Naive thymus-derived CD4-positive, alpha-beta T cell (primary cell): ENCODE measurements at regions not wholly inside any gene's neighbourhood (a gene's known extent, or its start where the extent isn't known, plus 50 kb on each side); places are given as distances from the start of the nearest gene placed in this dataset.

ENCODE experiments used
- ATAC-seq: fragments of 150-1000 bp; cut with Tn5 transposase; 2 replicates; pipeline ENCODE4 v1.10.0; 2021; ENCODE audit warnings: mild to moderate bottlenecking, moderate library complexity
- CTCF ChIA-PET: fragments of 350-600 bp; sonication (Branson Sonifier 250); formaldehyde crosslinking; loops from one replicate; lab custom pipeline; 2021; ENCODE audit warnings: antibody characterized with exemption; lab: Charles Lee
- POLR2A ChIA-PET: fragments of 350-600 bp; sonication (Branson Sonifier 250); formaldehyde crosslinking; loops from one replicate; lab custom pipeline; 2021; ENCODE audit warnings: antibody characterized with exemption, inconsistent platforms; lab: Charles Lee
- DNase-seq, 9 donors: peaks; one replicate each; pipeline versions ENCODE4 v3.0.0 to v3.0.0-alpha.2; 2020 to 2022; ENCODE audit warnings: mixed read lengths in 1 of 9
- H3K27ac ChIP-seq: one replicate; pipeline ENCODE4 v1.7.0; 2013; ENCODE audit warnings: mild to moderate bottlenecking, low read depth, low read length, moderate library complexity
- H3K27me3 ChIP-seq, 2 donors: one replicate each; pipeline ENCODE4 v1.7.0; 2013; ENCODE audit warnings: low read length in 2 of 2, mild to moderate bottlenecking in 2 of 2, moderate library complexity in 2 of 2; ENCODE audit not compliant: control insufficient read depth in 2 of 2, insufficient read depth in 2 of 2
- H3K36me3 ChIP-seq, 3 experiments: 1 replicate in 2 of 3; 2 replicates in 1 of 3; pipeline ENCODE4 v1.7.0; 2013; ENCODE audit warnings: low read length in 3 of 3, mild to moderate bottlenecking in 3 of 3, moderate library complexity in 1 of 3; ENCODE audit not compliant: insufficient read depth in 3 of 3, control insufficient read depth in 2 of 3
- H3K4me1 ChIP-seq, 2 donors: one replicate each; pipeline ENCODE4 v1.7.0; 2013; ENCODE audit warnings: low read length in 2 of 2, mild to moderate bottlenecking in 2 of 2, moderate library complexity in 1 of 2; ENCODE audit not compliant: control insufficient read depth in 2 of 2, insufficient read depth in 2 of 2
- H3K4me3 ChIP-seq: 2 replicates; pipeline ENCODE4 v1.7.0; 2013; ENCODE audit warnings: mild to moderate bottlenecking, low read length
- H3K9me3 ChIP-seq, 3 experiments: 1 replicate in 2 of 3; 2 replicates in 1 of 3; pipeline ENCODE4 v1.7.0; 2013; ENCODE audit warnings: low read length in 3 of 3; ENCODE audit not compliant: control insufficient read depth in 2 of 3
- H3K27ac Mint-ChIP-seq, 9 donors: one replicate each; pipeline ENCODE4 v1.8.0; 2020 to 2022; ENCODE audit warnings: mixed read lengths in 9 of 9, mild to moderate bottlenecking in 8 of 9, moderate library complexity in 5 of 9, inconsistent platforms in 2 of 9
- H3K27me3 Mint-ChIP-seq, 5 donors: one replicate each; pipeline ENCODE4 v1.8.0; 2021 to 2022; ENCODE audit warnings: mixed read lengths in 5 of 5, mild to moderate bottlenecking in 1 of 5
- H3K36me3 Mint-ChIP-seq, 5 donors: one replicate each; pipeline ENCODE4 v1.8.0; 2020 to 2022; ENCODE audit warnings: mixed read lengths in 5 of 5, mild to moderate bottlenecking in 3 of 5, inconsistent platforms in 1 of 5
- H3K4me1 Mint-ChIP-seq, 7 donors: one replicate each; pipeline ENCODE4 v1.8.0; 2020 to 2022; ENCODE audit warnings: mixed read lengths in 7 of 7, mild to moderate bottlenecking in 3 of 7, inconsistent platforms in 1 of 7
- H3K4me3 Mint-ChIP-seq, 10 donors: one replicate each; pipeline ENCODE4 v1.8.0; 2020 to 2022; ENCODE audit warnings: mild to moderate bottlenecking in 10 of 10, mixed read lengths in 10 of 10, moderate library complexity in 6 of 10, inconsistent platforms in 2 of 10
- H3K9me3 Mint-ChIP-seq, 11 donors: one replicate each; pipeline ENCODE4 v1.8.0; 2020 to 2022; ENCODE audit warnings: mixed read lengths in 11 of 11, mild to moderate bottlenecking in 4 of 11, inconsistent platforms in 1 of 11, moderate library complexity in 1 of 11
- intact Hi-C, 2 donors: fragments of 100-400 bp; cut with micrococcal nuclease; formaldehyde crosslinking; loops; one replicate each; pipeline ENCODE4 v1.15.1; 2023

DNA sequence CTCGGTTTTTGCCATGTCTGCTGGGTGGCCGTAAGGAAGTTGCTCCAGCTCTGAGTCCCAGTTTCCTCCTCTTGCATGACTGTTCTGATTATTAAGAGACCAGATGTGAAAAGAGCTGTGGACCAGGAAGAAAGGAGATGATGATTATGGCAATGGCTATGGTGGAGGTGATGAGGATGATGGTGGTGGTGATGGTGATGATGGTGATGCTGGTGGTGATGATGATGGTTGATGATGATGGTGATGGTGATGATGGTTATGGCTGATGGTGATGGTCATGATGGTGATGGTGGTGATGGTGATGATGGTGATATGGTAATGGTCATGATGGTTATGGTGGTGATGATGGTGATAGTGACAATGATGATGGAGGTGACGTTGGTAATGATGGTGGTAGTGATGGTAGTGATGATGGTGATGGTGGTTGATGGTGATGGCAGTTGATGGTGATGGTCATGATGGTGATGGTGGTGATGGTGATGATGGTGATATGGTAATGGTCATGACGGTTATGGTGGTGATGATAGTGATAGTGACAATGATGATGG lies 107.8 kb upstream of the NKX1-1 start:
- CTCF ChIA-PET, result interaction anchor here (0.7 kb wide), 1 partner anchor 333 kb away, joined by 3 read pairs; no protein-coding TSS in a partner anchor
- H3K4me3 ChIP-seq, result no peak overlapping the region
- no peaks in the 10 kb centered on the region for H3K4me1 Mint-ChIP-seq
- H3K27ac ChIP-seq, result no peak overlapping the region
- POLR2A ChIA-PET, result no interaction called here
- H3K27me3 Mint-ChIP-seq, result peaks cover 0 to 14% (median 5%) of the 10 kb centered on the region in 5 donors
- ATAC-seq (no peak), DNase-seq (no peak)
- intact Hi-C loops, result loop anchor here in 1 of 2 donors (1.0 kb wide), 1 partner anchor 384 kb away; no protein-coding TSS in a partner anchor
- H3K36me3 Mint-ChIP-seq, result no peaks in the 10 kb centered on the region
- peaks cover 0 to 2% (median 0%) of the 10 kb centered on the region in 11 donors for H3K9me3 Mint-ChIP-seq
- H3K27ac Mint-ChIP-seq, result no peak overlapping the region
- H3K4me1 ChIP-seq, result no peaks in the 10 kb centered on the region
- H3K27me3 ChIP-seq, result peaks cover 0 to 3% of the 10 kb centered on the region in 2 donors
- H3K9me3 ChIP-seq, result no peaks in the 10 kb centered on the region
- H3K4me3 Mint-ChIP-seq, result no peak overlapping the region
- no peaks in the 10 kb centered on the region for H3K36me3 ChIP-seq

DNA sequence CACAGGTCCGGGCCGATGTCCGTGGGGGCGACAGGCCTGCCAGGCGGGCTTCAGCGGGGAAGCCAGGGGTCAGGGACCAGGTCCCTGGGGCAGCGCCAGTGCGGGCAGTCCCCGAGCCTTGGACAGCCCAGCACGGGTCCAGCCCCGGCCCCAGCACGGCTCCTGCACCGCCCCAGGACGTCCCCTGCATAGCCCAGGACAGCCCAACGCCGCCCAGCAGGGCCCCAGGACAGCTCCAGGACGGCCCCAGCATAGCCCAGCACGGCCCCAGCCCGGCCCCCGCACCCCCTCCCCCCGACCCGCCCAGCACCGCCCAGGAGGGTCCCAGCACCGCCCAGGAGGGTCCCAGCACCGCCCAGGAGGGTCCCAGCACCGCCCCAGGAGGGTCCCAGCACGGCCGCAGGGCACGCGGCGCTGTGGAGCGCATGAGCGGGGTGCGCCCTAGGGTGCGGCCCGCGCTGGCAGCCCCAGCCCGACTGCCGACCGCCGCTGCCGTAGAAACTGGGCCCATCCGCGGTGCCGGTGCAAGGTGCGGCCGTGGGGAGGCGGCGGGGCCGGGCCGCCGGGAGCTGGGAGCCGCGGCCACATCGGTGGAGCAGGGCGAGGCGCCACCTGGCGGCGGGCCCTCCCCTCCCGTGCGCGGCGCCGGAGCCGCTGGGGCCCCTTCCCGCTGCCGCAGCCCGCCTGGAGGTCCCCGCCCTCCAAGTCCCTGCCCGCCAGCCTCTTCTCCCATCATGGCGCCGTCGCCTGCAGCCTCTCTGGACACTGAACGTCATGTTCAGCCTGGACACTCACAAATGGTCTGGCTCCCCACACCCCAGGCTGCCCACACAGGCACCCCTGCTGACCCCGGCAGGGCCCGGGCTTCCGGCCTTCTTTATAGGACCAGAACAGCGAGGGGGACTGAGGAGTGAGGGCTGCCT lies 106.8 kb upstream of the NKX1-1 start:
- H3K4me1 Mint-ChIP-seq, result no peaks in the 10 kb centered on the region
- intact Hi-C loops, result loop anchor here in 1 of 2 donors (1.0 kb wide), 1 partner anchor 383 kb away; no protein-coding TSS in a partner anchor
- peak overlapping the region in 5 of 10 donors; percentile 41 to 63 (median 59) for H3K4me3 Mint-ChIP-seq

DNA sequence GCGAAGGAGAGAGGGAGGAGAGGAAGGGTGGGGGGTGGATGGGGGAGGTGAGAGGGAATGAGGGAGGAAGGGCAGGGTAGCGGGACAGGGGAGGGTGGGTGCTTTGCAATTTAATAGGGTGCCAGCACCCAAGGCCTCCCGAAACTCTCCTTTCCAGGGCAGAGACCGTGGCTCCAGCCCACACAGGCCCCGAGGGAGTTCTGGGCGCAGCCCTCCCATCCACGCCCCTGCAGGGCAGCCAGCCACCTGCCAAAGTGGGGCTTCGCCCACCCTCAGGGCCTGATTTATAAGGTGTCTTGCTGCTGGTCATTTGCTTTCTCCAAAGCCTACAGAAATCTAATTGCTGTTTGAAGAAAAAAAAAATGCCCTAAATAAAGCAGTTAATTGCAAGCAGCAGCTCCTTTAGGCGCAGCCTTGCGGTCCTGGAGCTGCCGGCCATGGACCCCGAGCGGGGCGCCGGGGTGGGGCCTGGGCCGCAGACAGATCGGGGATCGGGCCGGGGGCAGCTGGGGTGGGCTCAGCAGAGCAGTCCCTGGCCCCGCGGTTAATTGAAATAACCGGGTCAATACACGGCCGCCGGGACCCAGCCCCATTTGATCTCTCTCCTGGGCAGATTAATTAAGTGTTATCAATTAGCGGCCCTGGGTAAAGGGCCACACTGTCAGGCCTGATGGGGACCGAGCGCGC lies 106.0 kb upstream of the NKX1-1 start:
- Mint-ChIP-seq H3K36me3 (no peaks in the 10 kb centered on the region), H3K9me3 (peaks cover 0 to 2% (median 0%) of the 10 kb centered on the region in 11 donors), H3K4me1 (peaks cover 0 to 1% (median 0%) of the 10 kb centered on the region in 7 donors), H3K27me3 (peaks cover 0 to 17% (median 5%) of the 10 kb centered on the region in 5 donors), H3K27ac (peak overlapping the region in 1 of 9 donors; percentile 10), H3K4me3 (peak overlapping the region in 3 of 10 donors; percentile 50 to 76 (median 59))
- Histone ChIP-seq H3K27me3 (peaks cover 0 to 3% of the 10 kb centered on the region in 2 donors), H3K4me1 (no peaks in the 10 kb centered on the region), H3K9me3 (no peaks in the 10 kb centered on the region), H3K36me3 (no peaks in the 10 kb centered on the region), H3K27ac (no peak overlapping the region), H3K4me3 (no peak overlapping the region)
- DNase-seq, result no peak
- intact Hi-C loops, result no loop called here
- ChIA-PET CTCF (no interaction called here), POLR2A (no interaction called here)
- no peak for ATAC-seq

More for the DNA sequence above, 106.8 kb upstream of the NKX1-1 start:
- no peak overlapping the region for H3K4me3 ChIP-seq
- Mint-ChIP-seq H3K9me3 (peaks cover 0 to 2% (median 0%) of the 10 kb centered on the region in 11 donors), H3K36me3 (no peaks in the 10 kb centered on the region), H3K27ac (no peak overlapping the region), H3K27me3 (peaks cover 0 to 11% (median 5%) of the 10 kb centered on the region in 5 donors)
- POLR2A ChIA-PET, result no interaction called here
- H3K9me3 ChIP-seq, result no peaks in the 10 kb centered on the region
- no peaks in the 10 kb centered on the region for H3K4me1 ChIP-seq
- H3K27ac ChIP-seq, result no peak overlapping the region
- H3K27me3 ChIP-seq, result peaks cover 0 to 3% of the 10 kb centered on the region in 2 donors
- H3K36me3 ChIP-seq, result no peaks in the 10 kb centered on the region
- ATAC-seq, result peak; percentile 64
- peak in 8 of 9 donors; percentile 5 to 66 (median 50) for DNase-seq
- CTCF ChIA-PET, result interaction anchor here (0.6 kb wide), 1 partner anchor 676 kb away, joined by 4 read pairs; no protein-coding TSS in a partner anchor

DNA sequence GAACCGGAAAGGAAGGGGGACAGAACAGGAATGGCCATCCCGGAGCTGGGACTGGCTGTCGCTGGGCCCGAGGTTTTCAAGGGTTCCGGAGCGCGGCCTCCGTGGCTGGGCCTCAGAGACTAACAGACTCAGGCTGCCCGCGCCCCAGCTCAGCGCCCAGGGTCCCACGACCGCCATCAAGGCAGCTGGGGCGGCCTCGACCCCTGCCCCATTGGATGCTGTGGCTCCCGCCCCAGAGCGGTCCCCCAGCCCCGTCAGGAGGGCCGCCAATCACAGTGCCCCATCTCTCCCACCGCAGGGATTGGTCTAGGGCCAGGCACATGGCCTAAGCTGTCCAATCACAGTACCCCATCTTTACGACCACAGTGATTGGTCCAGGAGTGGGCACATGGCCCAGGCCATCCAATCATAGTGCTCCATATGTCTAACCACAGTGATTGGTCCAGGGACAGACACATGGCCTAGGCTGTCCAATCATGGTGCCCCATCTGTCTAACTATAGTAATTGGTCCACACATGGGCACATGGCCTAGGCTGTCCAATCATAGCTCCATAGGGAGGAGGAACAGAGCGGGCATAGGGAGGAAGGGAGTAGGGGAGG lies 105.3 kb upstream of the NKX1-1 start:
- POLR2A ChIA-PET, result no interaction called here

DNA sequence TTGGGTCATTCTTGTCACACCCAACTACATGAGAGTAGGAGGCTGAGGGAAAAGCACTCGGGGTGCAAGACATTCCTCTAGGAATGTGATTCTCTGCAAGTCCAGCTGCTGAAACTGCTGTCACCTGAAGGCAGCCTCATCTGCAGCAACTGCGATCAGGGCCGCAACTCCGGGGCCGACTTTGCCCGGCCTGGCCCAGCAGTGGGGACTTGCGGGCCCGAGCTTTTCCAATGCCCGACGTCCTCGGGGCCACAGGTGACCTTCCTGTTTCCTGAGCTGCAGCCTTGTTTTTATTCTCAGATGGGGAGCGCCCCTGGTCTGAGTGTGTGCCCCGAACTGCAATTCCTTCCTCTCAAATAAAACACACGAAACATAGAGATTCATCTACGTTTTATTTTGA lies 104.7 kb upstream of the NKX1-1 start:
- peak overlapping the region in 2 of 9 donors; percentile 10 to 73 for H3K27ac Mint-ChIP-seq
- CTCF ChIA-PET, result no interaction called here
- POLR2A ChIA-PET, result no interaction called here
- no peaks in the 10 kb centered on the region for H3K9me3 ChIP-seq
- H3K36me3 ChIP-seq, result no peaks in the 10 kb centered on the region
- no peaks in the 10 kb centered on the region for H3K36me3 Mint-ChIP-seq
- ATAC-seq, result no peak
- no peak for DNase-seq
- no peak overlapping the region for H3K27ac ChIP-seq
- H3K4me1 ChIP-seq, result no peaks in the 10 kb centered on the region
- peak overlapping the region in 2 of 10 donors; percentile 59 to 76 for H3K4me3 Mint-ChIP-seq
- intact Hi-C loops, result no loop called here
- peaks cover 0 to 17% (median 0%) of the 10 kb centered on the region in 5 donors for H3K27me3 Mint-ChIP-seq
- no peaks in the 10 kb centered on the region for H3K9me3 Mint-ChIP-seq
- H3K4me3 ChIP-seq, result no peak overlapping the region
- H3K27me3 ChIP-seq, result peaks cover 0 to 3% of the 10 kb centered on the region in 2 donors
- H3K4me1 Mint-ChIP-seq, result peaks cover 0 to 1% (median 0%) of the 10 kb centered on the region in 7 donors

More for the DNA sequence above, 105.3 kb upstream of the NKX1-1 start:
- Histone ChIP-seq H3K27me3 (peaks cover 0 to 3% of the 10 kb centered on the region in 2 donors), H3K9me3 (no peaks in the 10 kb centered on the region), H3K27ac (no peak overlapping the region), H3K4me3 (no peak overlapping the region), H3K4me1 (no peaks in the 10 kb centered on the region), H3K36me3 (no peaks in the 10 kb centered on the region)
- ATAC-seq (peak; percentile 85), DNase-seq (peak in 5 of 9 donors; percentile 58 to 76 (median 70))
- intact Hi-C loops, result no loop called here
- no peaks in the 10 kb centered on the region for H3K36me3 Mint-ChIP-seq
- CTCF ChIA-PET, result no interaction called here
- peak overlapping the region in 5 of 10 donors; percentile 22 to 76 (median 50) for H3K4me3 Mint-ChIP-seq
- peaks cover 0 to 2% (median 0%) of the 10 kb centered on the region in 11 donors for H3K9me3 Mint-ChIP-seq
- peaks cover 0 to 19% (median 2%) of the 10 kb centered on the region in 5 donors for H3K27me3 Mint-ChIP-seq
- H3K4me1 Mint-ChIP-seq, result peaks cover 0 to 1% (median 0%) of the 10 kb centered on the region in 7 donors
- H3K27ac Mint-ChIP-seq, result peak overlapping the region in 3 of 9 donors; percentile 10 to 73 (median 46)

DNA sequence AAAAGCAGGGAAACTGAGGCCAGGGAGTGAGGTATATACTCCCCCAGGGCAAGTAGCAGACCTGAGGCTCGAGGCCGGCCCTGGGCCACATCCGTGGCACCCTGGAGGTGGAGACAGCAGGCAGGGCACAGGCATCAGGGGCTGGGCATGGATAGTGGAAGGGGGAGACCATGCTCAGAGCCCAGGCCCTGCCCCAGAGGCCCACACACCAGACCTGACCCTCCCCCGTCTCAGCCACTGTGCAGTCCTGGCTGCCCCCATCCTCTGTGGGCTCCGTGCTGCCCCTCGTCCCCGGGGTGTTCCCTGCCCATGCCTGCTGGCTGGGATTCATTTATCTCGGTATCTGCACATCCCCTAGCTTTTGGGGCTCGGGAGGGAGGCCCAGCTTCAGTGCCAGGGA lies 103.1 kb upstream of the NKX1-1 start:
- no peak for DNase-seq
- intact Hi-C loops, result no loop called here
- no peak for ATAC-seq
- H3K27ac Mint-ChIP-seq, result no peak overlapping the region
- Histone ChIP-seq H3K27ac (no peak overlapping the region), H3K4me3 (no peak overlapping the region), H3K9me3 (no peaks in the 10 kb centered on the region), H3K36me3 (no peaks in the 10 kb centered on the region), H3K27me3 (peaks cover 0 to 3% of the 10 kb centered on the region in 2 donors), H3K4me1 (no peaks in the 10 kb centered on the region)
- no peak overlapping the region for H3K4me3 Mint-ChIP-seq
- no peaks in the 10 kb centered on the region for H3K36me3 Mint-ChIP-seq
- POLR2A ChIA-PET, result no interaction called here
- H3K9me3 Mint-ChIP-seq, result no peaks in the 10 kb centered on the region
- H3K4me1 Mint-ChIP-seq, result peaks cover 0 to 1% (median 0%) of the 10 kb centered on the region in 7 donors
- CTCF ChIA-PET, result no interaction called here
- peaks cover 0 to 20% (median 0%) of the 10 kb centered on the region in 5 donors for H3K27me3 Mint-ChIP-seq
